HG03039 (cell line): ENCODE measurements at regions not wholly inside any gene's neighbourhood (a gene's known extent, or its start where the extent isn't known, plus 50 kb on each side); places are given as distances from the start of the nearest gene placed in this dataset.
"Not testable (repeated sequence)": the region's sequence is repeated elsewhere in the genome, so short reads cannot be mapped to it uniquely, and the experiment has no call there.

ENCODE experiments used
- ATAC-seq: cut with Tn5 transposase; IDR thresholded peaks from one replicate; pipeline ENCODE4 v1.9.1; 2021; ENCODE audit warnings: mild to moderate bottlenecking, moderate library complexity; ENCODE audit not compliant: unreplicated experiment

GRCh38 chr11:86167499-86168164 is 76.9 kb upstream of the EED start:
- no peak for ATAC-seq

- not testable (repeated sequence) for ATAC-seq
These were observed 78.3 kb upstream of the EED start for GRCh38 chr11:86166287-86166686.

DNA sequence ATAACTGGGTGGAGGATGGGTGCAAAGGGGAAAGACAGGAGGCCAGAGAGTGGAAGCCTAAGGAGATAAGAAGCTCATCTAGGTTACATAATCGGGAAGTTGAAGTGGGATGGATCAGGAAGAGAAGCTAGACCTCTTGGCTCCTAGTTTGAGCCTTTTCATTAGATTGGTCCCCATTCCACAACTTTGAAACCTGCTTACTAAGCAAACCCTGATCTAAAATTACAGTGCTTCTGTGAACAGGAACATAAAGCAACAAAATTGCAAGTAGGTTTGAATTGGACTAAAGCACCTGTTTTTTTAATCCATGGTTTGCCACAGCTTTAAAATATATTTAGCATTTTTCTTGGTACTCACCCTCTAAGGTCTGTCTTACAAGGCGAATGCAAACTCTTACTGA is 80.4 kb upstream of the EED start:
- ATAC-seq: no peak

DNA sequence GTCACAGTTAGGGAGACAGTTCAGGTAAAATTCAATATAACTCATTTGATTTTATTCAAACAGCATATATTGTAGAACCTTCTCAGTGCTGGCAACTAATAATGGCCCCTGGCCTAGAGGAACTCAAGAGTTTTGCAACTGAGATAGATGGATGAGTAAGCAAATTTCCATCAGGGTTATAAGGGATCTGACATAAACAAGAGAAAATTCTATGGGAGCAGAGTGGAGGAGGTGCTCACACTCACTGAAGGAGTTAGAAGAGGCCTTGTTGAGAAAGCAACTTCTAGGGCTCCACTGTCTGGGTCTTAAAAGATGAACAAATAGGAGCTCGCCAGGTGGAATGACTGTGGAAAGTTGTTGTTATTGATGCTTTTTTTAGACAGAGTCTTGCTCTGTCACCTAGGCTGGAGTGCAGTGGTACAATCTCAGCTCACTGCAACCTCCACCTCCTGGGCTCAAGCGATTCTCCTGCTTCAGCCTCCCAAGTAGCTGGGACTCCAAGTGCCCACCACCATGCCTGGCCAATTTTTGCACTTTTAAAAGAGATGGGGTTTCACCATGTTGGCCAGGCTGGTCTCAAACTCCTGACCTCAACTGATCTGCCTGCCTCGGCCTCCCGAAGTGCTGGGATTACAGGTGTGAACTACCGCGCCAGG is 81.2 kb upstream of the EED start:
- not testable (repeated sequence) for ATAC-seq

DNA sequence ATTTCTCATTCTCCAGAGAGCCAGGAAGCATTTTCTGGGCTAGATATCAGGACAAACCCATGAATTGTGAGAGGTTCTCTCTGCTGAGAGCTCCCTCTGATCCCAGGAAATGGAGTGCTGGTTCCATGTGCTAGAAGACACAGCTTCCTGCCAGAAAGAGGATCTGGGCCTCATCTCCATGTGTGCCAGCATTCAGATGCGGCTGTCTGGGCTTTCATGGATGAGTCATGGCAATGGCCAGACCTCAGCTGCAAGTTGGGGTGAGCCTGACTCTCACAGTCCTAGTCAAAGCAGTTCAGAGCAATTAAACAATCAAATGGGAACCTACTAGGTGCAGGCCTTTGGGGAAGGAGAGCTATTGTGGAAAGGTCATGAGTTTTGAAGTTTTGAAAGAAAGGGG is 82.3 kb upstream of the EED start:
- no peak for ATAC-seq

DNA sequence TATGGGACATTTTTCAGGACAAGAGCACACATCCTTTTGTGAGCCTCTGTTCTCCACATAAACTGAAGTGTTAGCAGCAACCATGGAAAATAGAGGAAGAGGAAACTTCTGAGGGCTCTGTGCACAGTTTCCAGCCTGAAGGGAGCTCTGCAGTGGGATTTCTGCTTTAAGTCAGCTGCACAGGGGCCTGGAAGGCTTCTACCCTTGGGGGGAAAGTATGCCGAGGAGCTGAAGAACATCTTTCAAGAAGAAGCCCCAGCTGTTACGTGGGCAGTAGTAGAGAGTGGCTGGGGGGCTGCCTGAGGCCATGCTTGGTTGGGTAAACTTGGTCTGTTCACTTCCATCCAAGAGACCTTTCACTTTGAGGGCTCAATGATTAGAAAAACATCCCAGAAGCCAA is 82.7 kb upstream of the EED start:
- ATAC-seq: no peak

GRCh38 chr11:86161336-86161735 is 83.2 kb upstream of the EED start:
- ATAC-seq: no peak

DNA sequence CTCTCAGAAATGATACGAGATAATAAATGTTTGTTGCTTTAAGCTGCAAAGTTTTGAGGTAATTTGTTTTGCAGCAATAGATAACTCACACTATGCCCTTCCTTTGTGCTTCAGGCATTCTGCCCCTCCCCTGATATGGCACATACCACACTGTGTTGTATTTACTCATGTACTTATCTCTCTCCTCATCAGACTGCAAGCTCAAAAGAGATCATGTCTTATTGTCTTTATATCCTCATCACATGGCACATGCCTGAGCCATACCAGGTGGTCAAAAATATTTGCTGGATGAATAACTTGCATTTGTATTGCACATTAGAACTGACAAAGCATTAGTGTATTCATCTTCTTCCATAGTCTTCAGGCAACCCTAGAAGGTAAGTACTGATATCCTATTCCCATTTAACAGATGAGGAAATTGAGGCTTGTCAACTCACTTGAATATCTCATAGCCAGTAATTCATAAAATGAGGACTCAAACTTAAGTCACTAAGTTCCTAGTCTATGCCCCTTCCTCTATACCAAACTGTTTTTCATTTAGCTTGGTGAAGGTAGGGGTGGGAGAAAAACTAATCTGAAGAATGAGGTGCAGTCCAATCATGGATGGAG is 83.9 kb upstream of the EED start:
- ATAC-seq: no peak

DNA sequence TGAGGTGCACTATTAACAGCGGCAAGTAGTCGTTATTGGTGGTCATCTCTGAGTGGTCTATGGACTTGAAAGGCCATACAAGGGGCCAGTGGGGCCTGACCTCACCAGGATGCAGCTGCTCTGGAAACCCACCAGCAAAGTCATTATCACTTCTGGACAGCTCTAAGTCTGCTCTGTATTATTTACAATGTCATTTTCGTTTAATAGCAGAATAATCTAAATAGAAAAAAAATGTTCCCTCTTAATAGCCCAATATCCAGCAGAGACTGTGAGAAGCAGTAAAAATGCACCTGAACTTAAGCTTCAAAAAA is 85.0 kb upstream of the EED start:
- ATAC-seq: no peak

DNA sequence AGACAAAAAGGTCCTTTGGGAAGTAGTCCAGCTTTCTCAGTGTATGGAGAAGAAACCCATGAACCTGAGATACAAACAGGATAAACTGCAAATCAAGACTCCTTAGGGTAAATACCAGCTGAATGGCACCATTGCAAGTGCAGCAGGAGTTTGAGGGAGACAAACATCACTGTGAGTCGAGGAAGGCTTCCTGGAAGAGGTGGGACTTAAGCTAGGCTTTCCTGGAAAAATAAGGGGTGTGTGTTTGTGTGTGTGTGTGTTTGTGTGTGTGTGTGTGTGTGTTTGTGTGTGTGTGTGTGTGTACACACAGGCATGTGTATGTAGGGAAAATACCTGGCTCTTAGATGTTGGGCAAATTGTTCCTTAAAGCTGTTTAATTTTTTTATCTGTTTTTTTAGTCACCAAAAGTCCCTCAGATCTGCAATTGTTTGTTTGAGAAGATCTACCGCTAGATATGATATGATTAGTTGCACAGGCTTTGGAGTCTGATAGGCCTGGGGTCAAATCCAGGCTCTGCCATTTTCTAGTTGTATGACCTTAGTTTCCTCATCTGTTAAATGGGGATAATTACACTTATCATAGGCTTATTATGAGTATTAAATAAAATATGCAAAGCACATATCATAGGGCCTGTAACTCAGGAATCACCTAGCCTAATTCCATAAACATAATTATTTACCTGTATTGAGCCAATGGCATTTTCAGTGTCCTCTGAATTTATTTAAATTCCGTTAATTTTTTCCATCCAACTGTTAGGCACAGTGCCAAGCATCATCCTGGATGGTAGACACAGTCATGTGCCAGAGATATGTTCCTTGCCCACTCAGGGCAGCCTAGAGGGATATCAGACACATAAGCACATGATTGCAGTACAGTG is 85.6 kb upstream of the EED start:
- ATAC-seq: no peak

DNA sequence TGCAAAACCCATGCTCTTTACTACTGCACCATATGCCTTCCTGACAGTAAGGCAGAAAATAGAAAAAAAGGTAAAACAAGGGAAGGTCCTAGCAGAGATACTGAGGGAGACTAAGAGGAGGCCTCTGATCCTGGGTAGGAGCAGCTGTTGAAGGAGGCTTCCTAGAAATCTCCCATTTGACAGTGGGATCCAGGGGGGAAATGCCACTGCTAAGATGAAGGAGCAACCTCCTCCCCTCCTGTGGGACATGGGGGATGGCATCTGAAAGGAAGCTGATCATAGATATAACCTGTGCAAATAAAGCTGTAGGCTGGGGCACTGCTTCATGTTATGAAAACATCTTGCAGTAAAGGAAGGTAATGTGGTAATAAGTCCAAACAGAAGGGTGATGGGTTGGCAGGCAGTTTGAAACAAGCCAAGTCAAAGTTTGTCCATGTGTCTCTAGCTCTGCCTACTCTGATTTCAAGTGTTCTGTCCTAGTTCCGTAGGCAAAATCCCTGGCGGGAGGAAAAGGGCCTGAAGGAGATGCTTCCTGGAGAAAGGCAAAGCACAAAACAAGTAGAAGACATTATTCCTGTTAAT is 86.7 kb upstream of the EED start:
- ATAC-seq: no peak

- no peak for ATAC-seq
These were observed 87.6 kb upstream of the PICALM start for GRCh38 chr11:86156397-86156955.

DNA sequence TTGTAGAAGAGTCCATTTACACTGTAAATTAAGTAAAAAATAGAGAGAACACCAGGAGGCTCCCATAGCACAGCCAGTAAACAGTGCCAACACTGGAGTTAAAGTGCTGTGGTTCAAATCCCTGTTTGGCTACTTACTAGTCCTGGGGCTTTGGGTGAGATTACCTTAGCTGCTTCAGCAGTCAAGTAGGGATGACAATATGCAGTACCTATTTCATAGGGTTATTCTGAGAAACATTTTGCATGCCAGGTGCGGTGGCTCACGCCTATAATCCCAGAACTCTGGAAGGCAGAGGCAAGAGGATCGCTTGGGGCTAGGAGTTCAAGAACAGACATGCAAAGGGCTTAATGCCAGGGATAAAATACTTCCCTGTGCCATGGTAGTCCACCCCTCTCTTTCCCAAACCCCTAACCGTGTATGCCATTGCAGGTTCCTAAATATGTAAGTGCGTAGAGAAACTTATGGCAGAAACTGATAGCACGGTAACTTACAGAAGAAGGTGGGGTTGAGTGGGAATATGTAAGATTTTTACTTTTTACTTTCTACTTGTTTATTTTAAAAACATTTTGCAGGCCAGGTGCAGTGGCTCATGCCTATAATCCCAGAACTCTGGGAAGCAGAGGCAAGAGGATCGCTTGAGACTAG is 86.4 kb upstream of the PICALM start:
- ATAC-seq: no peak

DNA sequence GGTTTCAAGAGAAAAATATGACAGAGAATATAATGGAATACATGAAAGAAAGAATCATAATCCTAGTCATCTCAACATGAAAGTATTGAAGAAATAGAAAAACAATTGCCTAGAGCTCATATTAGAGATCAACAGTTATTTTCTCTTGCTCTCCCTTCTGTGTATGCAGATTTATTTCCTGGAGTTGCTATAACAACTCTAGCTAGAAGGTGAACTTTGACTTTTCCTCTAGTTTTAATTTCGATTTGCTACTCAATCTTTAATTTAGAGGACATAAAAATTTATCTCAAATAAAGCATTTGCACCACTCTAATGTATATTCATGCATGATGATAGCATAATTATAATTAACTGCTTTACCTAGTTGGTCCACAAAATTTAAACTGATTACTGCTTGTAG is 84.6 kb upstream of the PICALM start:
- no peak for ATAC-seq

- ATAC-seq: no peak
These were observed 84.0 kb upstream of the PICALM start for GRCh38 chr11:86152901-86153300.

- no peak for ATAC-seq
These were observed 83.3 kb upstream of the PICALM start for GRCh38 chr11:86152006-86152862.

DNA sequence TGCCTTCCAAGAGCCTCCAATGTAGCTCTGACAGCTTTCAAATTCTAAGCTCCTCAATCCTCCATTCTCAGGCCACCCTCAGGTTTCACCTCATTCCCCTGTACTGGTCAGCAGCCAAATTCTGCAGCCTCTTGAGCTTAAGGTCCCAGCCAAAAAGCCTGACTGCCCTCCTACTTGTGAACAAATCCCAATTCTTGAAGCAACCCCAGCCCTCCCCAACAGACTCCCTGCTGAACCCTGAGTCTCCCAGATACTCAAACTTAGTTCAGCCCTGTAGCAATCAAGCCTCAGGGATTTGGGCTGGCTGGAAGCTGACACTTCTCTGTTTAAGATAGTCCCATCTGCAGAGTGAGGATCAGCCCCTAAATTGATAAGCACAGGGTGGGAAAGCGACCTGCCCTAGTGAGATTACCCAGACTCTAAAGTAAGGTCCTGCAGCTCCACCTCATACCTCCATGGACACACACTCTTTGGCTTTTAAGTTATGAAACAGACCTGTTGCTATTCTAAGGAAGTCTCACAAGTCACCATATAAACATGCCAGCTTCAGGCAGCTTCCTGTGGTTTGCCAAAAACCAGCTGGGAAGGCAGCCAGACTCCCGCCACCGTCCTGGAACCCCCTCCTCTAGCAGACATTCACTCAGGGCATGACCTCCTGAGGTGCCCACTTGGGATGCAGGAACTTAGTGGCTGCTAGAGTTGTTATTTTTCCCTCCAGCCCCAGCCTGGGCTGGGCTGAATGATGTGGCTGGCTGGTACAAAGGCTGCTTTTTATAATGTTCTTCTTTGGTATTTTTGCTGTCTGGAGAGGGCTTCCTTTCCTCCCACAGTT is 82.5 kb upstream of the PICALM start:
- ATAC-seq: no peak

- ATAC-seq: no peak
These were observed 81.9 kb upstream of the PICALM start for GRCh38 chr11:86150847-86151173.

GRCh38 chr11:86149792-86150191 is 80.9 kb upstream of the PICALM start:
- ATAC-seq: no peak
